ENCODE measurements at regions not wholly inside any gene's neighbourhood (a gene's known extent, or its start where the extent isn't known, plus 50 kb on each side); places are given as distances from the start of the nearest gene placed in this dataset.

- Histone ChIP-seq H4K8ac (replicated peaks; ENCODE audit: insufficient read length, low read depth, low read length) (no peak overlapping the region), H4K5ac (ENCODE audit: insufficient read length, low read depth, low read length) (no peak overlapping the region), H2AFZ (ENCODE audit: low read length) (no peak overlapping the region), H3K56ac (ENCODE audit: insufficient read length, low read depth, low read length) (no peak overlapping the region), H2AK5ac (ENCODE audit: insufficient read length, low read length) (no peak overlapping the region), H3K4ac (ENCODE audit: low read depth, low read length) (no peak overlapping the region), H2BK5ac (ENCODE audit: insufficient read length, low read length) (no peak overlapping the region), H3K18ac (ENCODE audit: insufficient read length, low read depth, low read length) (no peak overlapping the region), H3K23ac (ENCODE audit: insufficient read length, low read depth, low read length) (no peak overlapping the region), H3K27me3 (ENCODE audit: insufficient read depth, low read length) (no peaks in the 10 kb centered on the region; the same call in 1 of the 2 replicates), H2BK20ac (ENCODE audit: low read depth, low read length, poor library complexity, severe bottlenecking) (no peak overlapping the region), H2BK120ac (ENCODE audit: low read depth, low read length, poor library complexity, severe bottlenecking) (no peak overlapping the region), H4K20me1 (ENCODE audit: control insufficient read depth, insufficient read depth, insufficient read length) (no peaks in the 10 kb centered on the region), H3K27ac (ENCODE audit: insufficient read length, low read depth, low read length) (no peak overlapping the region), H3K14ac (ENCODE audit: insufficient read depth, low read length) (no peak overlapping the region), H3K23me2 (ENCODE audit: insufficient read length, low read depth, low read length, poor library complexity, severe bottlenecking) (no peaks in the 10 kb centered on the region), H3K79me1 (ENCODE audit: insufficient read depth, low read depth, low read length, poor library complexity, severe bottlenecking) (no peaks in the 10 kb centered on the region), H3K4me2 (ENCODE audit: insufficient read depth, insufficient read length, low read length) (no peak overlapping the region), H3T11ph (ENCODE audit: low read length) (no peak overlapping the region), H3K9ac (ENCODE audit: extremely low read depth, insufficient read length, low read length) (no peak overlapping the region), H2BK12ac (ENCODE audit: insufficient read length, low read depth, low read length) (no peak overlapping the region), H2BK15ac (ENCODE audit: low read depth, low read length) (no peak overlapping the region), H3K9me3 (ENCODE audit: control insufficient read depth, low read depth, low read length) (no peaks in the 10 kb centered on the region), H3K79me2 (ENCODE audit: insufficient read depth, low read length) (no peaks in the 10 kb centered on the region), H3K4me1 (ENCODE audit: insufficient read depth, low read length) (peaks cover 3% of the 10 kb centered on the region; the same call in 1 of the 2 replicates), H4K91ac (ENCODE audit: insufficient read length, low read depth, low read length) (no peak overlapping the region)
- Mint-ChIP-seq H3K9me3 (no peaks in the 10 kb centered on the region), H3K4me3 (no peak overlapping the region), H3K4me1 (peaks cover 6 to 15% of the 10 kb centered on the region in 2 experiments), H3K27ac (no peak overlapping the region), H3K36me3 (ENCODE audit: insufficient read depth in 1 of 3, low read depth in 3 of 3) (no peaks in the 10 kb centered on the region), H3K27me3 (ENCODE audit: low read depth) (peaks cover 24% of the 10 kb centered on the region)
- no peak for TF ChIP-seq CTCF (conservative IDR thresholded peaks at IDR 0.05)
- no peak for DNase-seq
- no CpG with 5 or more reads among the region's 3 CpGs for WGBS (ENCODE audit: extremely low coverage, insufficient read length, low lambda C conversion rate)
Observed at GRCh38 chr6:55100686-55101085, 73.6 kb upstream of the HCRTR2 start.
